Heart right ventricle (tissue), 16 donors: ENCODE measurements at regions not wholly inside any gene's neighbourhood (a gene's known extent, or its start where the extent isn't known, plus 50 kb on each side); places are given as distances from the start of the nearest gene placed in this dataset.

Source experiments
- ATAC-seq, 8 donors: fragments of 200-7000 bp; cut with Tn5 transposase; one replicate each; pipeline ENCODE4 v1.9.1; 2020; ENCODE audit warnings: mild to moderate bottlenecking in 8 of 8, moderate library complexity in 8 of 8, moderate number of reproducible peaks in 1 of 8
- DNase-seq, 2 donors: peaks; one replicate each; pipeline ENCODE4 v3.0.0-alpha.2; 2020
- H3K27ac ChIP-seq, 10 donors: fragments of 200-600 bp; sonication (generic) in 2 of 10; one replicate each; pipeline versions ENCODE4 v1.5.0 to v1.8.0; 2020 to 2022; ENCODE audit warnings: mild to moderate bottlenecking in 3 of 10
- H3K27me3 ChIP-seq, 7 donors: fragments of 200-600 bp; one replicate each; pipeline ENCODE4 v1.8.0; 2021 to 2022; ENCODE audit warnings: mild to moderate bottlenecking in 2 of 7
- H3K36me3 ChIP-seq, 9 donors: fragments of 200-600 bp; sonication (generic) in 1 of 9; one replicate each; pipeline versions ENCODE4 v1.5.0 to v1.8.0; 2020 to 2022; ENCODE audit warnings: mild to moderate bottlenecking in 2 of 9
- H3K4me1 ChIP-seq, 9 donors: fragments of 200-600 bp; sonication (generic) in 1 of 9; one replicate each; pipeline versions ENCODE4 v1.5.0 to v1.8.0; 2020 to 2022; ENCODE audit warnings: mild to moderate bottlenecking in 4 of 9
- H3K4me3 ChIP-seq, 10 donors: fragments of 200-600 bp; sonication (generic) in 2 of 10; one replicate each; pipeline versions ENCODE4 v1.5.0 to v1.8.0; 2020 to 2022; ENCODE audit warnings: mild to moderate bottlenecking in 7 of 10, moderate library complexity in 2 of 10
- H3K9me3 ChIP-seq, 11 donors: fragments of 200-600 bp in 10 of 11; sonication (generic) in 2 of 11; one replicate each; pipeline versions ENCODE4 v1.5.0 to v1.8.0; 2013 to 2022; ENCODE audit warnings: mild to moderate bottlenecking in 2 of 11, control low read depth in 1 of 11, moderate library complexity in 1 of 11
- CTCF ChIP-seq, 9 donors: fragments of 200-600 bp; sonication (generic) in 2 of 9; IDR thresholded peaks; one replicate each; pipeline versions ENCODE4 v1.5.0 to v1.8.0; 2021 to 2022; ENCODE audit warnings: antibody characterized with exemption in 9 of 9, mild to moderate bottlenecking in 5 of 9, moderate library complexity in 1 of 9
- WGBS, 2 donors: extraction: QIAGEN DNeasy Blood & Tissue Kit; methylation state at CpG; one replicate each; pipeline ENCODE4 v1.1.7; 2013; ENCODE audit warnings: inconsistent platforms in 1 of 2; 5-methylcytosine and 5-hydroxymethylcytosine counted together
- intact Hi-C, 10 donors: fragments of 100-400 bp; cut with DNase I; formaldehyde crosslinking; loops; one replicate each; pipeline versions ENCODE4 v1.11.1 to v1.14.2; 2022
- donor health status: Arrhythmogenic right ventricular cardiomyopathy.
- donor health status: ischemic (EF 13 %, LVEDD 7.1; RV severe dilation, severe dysfunction).
- donor health status: healthy with polysubstance abuse.
- donor health status: DM: no; HTN: yes; CAD: no.
- donor health status: DM: no; HTN: no; CAD: no.
- donor health status: ischemic (EF 25% LVEDD 6.9; RV normal size, moderate dysfunction).
- donor health status: ischemic (EF 25% LVEDD 5.7; RV mildly dilated, moderate dysfunction).
- donor health status: healthy.
- donor health status: DM: yes; HTN: yes; CAD: no.
- donor health status: Ischemic cardiomyopathy.
- donor health status: ischemic (EF 35%, LVEDD 5.7; RV mildly dilated, moderate dysfunction).
- donor health status: nonischemic (EF 11% LVEDD 7.7; RV severe dilation, severe dysfunction).
- donor health status: DM: yes; HTN: yes; CAD: no.
- donor health status: PGD.
- donor health status: ischemic (EF 29% LVEDD 5.4; RV normal size, mild dysfunction).
- donor health status: nonischemic (EF 23%, LVEDD 6.1; RV moderate dilation, normal function).

GRCh38 chrX:23482561-23482960, 147.9 kb downstream of the PTCHD1 start:
- 30 to 46% methylated on average over 3 of the region's 3 CpGs for WGBS, 2 donors
- intact Hi-C loops: no loop called here

GRCh38 chrX:23483396-23483795, 148.7 kb downstream of the PTCHD1 start:
- H3K4me1 ChIP-seq: no peaks in the 10 kb centered on the region
- no peaks in the 10 kb centered on the region for H3K27me3 ChIP-seq
- no peak overlapping the region for H3K27ac ChIP-seq
- H3K4me3 ChIP-seq: no peak overlapping the region
- DNase-seq (no peak), ATAC-seq (no peak)
- intact Hi-C loops: no loop called here
- WGBS, 2 donors: 59 to 72% methylated on average over 3 of the region's 3 CpGs
- peaks cover 0 to 23% (median 0%) of the 10 kb centered on the region in 11 donors for H3K9me3 ChIP-seq
- no peaks in the 10 kb centered on the region for H3K36me3 ChIP-seq
- TF ChIP-seq CTCF (IDR thresholded peaks at IDR 0.05): no peak

More at GRCh38 chrX:23482561-23482960, 147.9 kb downstream of the PTCHD1 start:
- Histone ChIP-seq H3K9me3 (peaks cover 0 to 18% (median 0%) of the 10 kb centered on the region in 11 donors), H3K36me3 (no peaks in the 10 kb centered on the region), H3K27me3 (no peaks in the 10 kb centered on the region), H3K4me1 (no peaks in the 10 kb centered on the region), H3K4me3 (no peak overlapping the region), H3K27ac (no peak overlapping the region)
- DNase-seq (no peak), ATAC-seq (no peak)
- no peak for TF ChIP-seq CTCF (IDR thresholded peaks at IDR 0.05)

GRCh38 chrX:23493941-23494374, 159.3 kb downstream of the PTCHD1 start:
- ATAC-seq (no peak), DNase-seq (no peak)
- Histone ChIP-seq H3K27ac (no peak overlapping the region), H3K36me3 (no peaks in the 10 kb centered on the region), H3K4me3 (no peak overlapping the region), H3K9me3 (peaks cover 0 to 4% (median 0%) of the 10 kb centered on the region in 11 donors), H3K27me3 (no peaks in the 10 kb centered on the region), H3K4me1 (no peaks in the 10 kb centered on the region)
- WGBS, 2 donors: 34 to 47% methylated on average over 3 of the region's 3 CpGs
- intact Hi-C loops: no loop called here
- TF ChIP-seq CTCF (IDR thresholded peaks at IDR 0.05): no peak

DNA sequence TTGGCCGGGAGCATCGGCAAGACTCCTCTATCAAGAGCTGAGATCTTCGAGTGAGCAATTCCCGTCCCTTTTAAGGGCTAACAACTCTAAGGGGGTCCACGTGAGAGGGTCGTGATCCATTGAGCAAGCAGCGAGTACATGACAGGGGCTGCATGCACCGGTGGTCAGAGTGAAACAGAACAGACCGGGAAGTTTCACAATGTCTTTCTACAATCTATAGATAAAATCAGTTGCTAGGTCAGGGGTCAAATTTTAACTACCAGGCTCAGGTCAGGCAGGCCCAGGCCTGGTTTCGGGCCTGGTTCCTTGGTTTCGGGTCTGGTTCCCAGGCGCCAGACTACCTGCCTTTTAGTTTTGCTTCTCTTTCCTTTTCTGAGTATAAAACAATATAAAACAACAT, 160.1 kb downstream of the PTCHD1 start:
- intact Hi-C loops: no loop called here
- no peak for ATAC-seq
- DNase-seq: no peak
- WGBS, 2 donors: 96 to 97% methylated on average over 12 of the region's 12 CpGs
- H3K9me3 ChIP-seq: peaks cover 0 to 4% (median 0%) of the 10 kb centered on the region in 11 donors
- no peak overlapping the region for H3K4me3 ChIP-seq
- H3K36me3 ChIP-seq: no peaks in the 10 kb centered on the region
- no peaks in the 10 kb centered on the region for H3K27me3 ChIP-seq
- H3K4me1 ChIP-seq: no peaks in the 10 kb centered on the region
- TF ChIP-seq CTCF (IDR thresholded peaks at IDR 0.05): no peak
- no peak overlapping the region for H3K27ac ChIP-seq
